ENCODE measurements at regions not wholly inside any gene's neighbourhood (a gene's known extent, or its start where the extent isn't known, plus 50 kb on each side); places are given as distances from the start of the nearest gene placed in this dataset.

DNA sequence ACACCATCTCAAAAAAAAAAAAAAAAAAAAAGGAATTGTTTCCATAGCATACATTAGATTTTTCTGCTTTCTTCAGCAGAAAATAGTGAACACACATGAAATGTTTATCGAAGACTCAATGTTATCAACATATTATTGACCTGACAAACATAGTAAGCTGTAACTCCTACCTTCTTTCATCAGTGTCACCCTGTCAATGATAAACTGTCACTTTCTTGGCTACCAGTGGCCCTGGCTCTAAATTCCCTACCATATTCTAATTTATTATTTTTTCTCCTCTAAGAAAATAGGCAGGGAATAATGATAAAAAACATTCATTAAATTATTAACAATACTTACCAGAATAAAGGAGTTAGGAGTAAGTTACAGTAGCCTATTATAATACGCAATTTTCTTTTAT lies 127.3 kb upstream of the KLHL1 start:
- Mint-ChIP-seq H3K27me3 (ENCODE audit: insufficient read depth) (no peaks in the 10 kb centered on the region), H3K27ac (no peak overlapping the region), H3K4me3 (no peak overlapping the region), H3K9me3 (no peaks in the 10 kb centered on the region), H3K36me3 (ENCODE audit: low read depth) (no peaks in the 10 kb centered on the region), H3K4me1 (no peaks in the 10 kb centered on the region)
- no peaks in the 10 kb centered on the region for H3K27me3 ChIP-seq (ENCODE audit: control insufficient read depth, insufficient read depth, low read length, poor library complexity, severe bottlenecking)
- DNase-seq: no peak
- H3K36me3 ChIP-seq (ENCODE audit: control insufficient read depth, insufficient read depth, low read length): no peaks in the 10 kb centered on the region
- 89 to 92% methylated on average over 1 of the region's 2 CpGs for WGBS, 2 experiments (ENCODE audit: insufficient coverage in 1 of 2, insufficient read length in 1 of 2)
- no peaks in the 10 kb centered on the region for H3K4me1 ChIP-seq (ENCODE audit: control insufficient read depth, insufficient read depth, low read length)
- H3K27ac ChIP-seq (ENCODE audit: low read depth, low read length): no peak overlapping the region
- H3K4me3 ChIP-seq (ENCODE audit: low read length): no peak overlapping the region
- no peak overlapping the region for H3K9ac ChIP-seq (ENCODE audit: extremely low read depth, low read length, poor library complexity, severe bottlenecking)
- no peaks in the 10 kb centered on the region for H3K9me3 ChIP-seq (ENCODE audit: control insufficient read depth, low read length)
- TF ChIP-seq, protein P1, sequence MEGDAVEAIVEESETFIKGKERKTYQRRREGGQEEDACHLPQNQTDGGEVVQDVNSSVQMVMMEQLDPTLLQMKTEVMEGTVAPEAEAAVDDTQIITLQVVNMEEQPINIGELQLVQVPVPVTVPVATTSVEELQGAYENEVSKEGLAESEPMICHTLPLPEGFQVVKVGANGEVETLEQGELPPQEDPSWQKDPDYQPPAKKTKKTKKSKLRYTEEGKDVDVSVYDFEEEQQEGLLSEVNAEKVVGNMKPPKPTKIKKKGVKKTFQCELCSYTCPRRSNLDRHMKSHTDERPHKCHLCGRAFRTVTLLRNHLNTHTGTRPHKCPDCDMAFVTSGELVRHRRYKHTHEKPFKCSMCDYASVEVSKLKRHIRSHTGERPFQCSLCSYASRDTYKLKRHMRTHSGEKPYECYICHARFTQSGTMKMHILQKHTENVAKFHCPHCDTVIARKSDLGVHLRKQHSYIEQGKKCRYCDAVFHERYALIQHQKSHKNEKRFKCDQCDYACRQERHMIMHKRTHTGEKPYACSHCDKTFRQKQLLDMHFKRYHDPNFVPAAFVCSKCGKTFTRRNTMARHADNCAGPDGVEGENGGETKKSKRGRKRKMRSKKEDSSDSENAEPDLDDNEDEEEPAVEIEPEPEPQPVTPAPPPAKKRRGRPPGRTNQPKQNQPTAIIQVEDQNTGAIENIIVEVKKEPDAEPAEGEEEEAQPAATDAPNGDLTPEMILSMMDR (conservative IDR thresholded peaks at IDR 0.05): no peak

DNA sequence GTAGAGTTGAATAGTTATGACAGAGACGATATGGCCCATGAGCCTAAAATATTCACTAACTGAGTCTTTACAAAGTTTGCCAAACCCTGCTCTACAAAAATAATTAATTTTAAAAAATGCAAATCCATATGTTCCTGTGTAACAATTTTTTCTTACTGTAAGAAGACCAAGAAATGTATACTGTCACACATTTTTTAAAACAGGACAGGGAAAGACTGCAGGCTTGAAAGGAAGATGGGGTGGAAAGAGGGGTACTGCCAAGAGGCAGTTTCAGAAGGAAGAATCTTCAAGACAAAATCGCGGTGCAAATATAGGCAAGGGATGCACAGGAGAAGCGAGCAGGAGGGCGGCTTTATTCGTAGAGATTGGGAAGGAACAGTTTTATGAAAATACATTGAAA lies 115.7 kb upstream of the KLHL1 start:
- DNase-seq: no peak
- Histone ChIP-seq H3K9me3 (ENCODE audit: control insufficient read depth, low read length) (no peaks in the 10 kb centered on the region), H3K27me3 (ENCODE audit: control insufficient read depth, insufficient read depth, low read length, poor library complexity, severe bottlenecking) (no peaks in the 10 kb centered on the region), H3K9ac (ENCODE audit: extremely low read depth, low read length, poor library complexity, severe bottlenecking) (no peak overlapping the region), H3K4me3 (ENCODE audit: low read length) (no peak overlapping the region), H3K27ac (ENCODE audit: low read depth, low read length) (no peak overlapping the region), H3K36me3 (ENCODE audit: control insufficient read depth, insufficient read depth, low read length) (no peaks in the 10 kb centered on the region), H3K4me1 (ENCODE audit: control insufficient read depth, insufficient read depth, low read length) (no peaks in the 10 kb centered on the region)
- WGBS, 2 experiments (ENCODE audit: insufficient coverage in 1 of 2, insufficient read length in 1 of 2): 98% methylated on average over 5 to 6 of the region's 6 CpGs
- H3K27me3 Mint-ChIP-seq (ENCODE audit: insufficient read depth): no peaks in the 10 kb centered on the region
- H3K36me3 Mint-ChIP-seq (ENCODE audit: low read depth): no peaks in the 10 kb centered on the region
- no peaks in the 10 kb centered on the region for H3K9me3 Mint-ChIP-seq
- TF ChIP-seq, protein P1 (conservative IDR thresholded peaks at IDR 0.05): no peak
- no peak overlapping the region for H3K4me3 Mint-ChIP-seq
- no peaks in the 10 kb centered on the region for H3K4me1 Mint-ChIP-seq
- no peak overlapping the region for H3K27ac Mint-ChIP-seq

DNA sequence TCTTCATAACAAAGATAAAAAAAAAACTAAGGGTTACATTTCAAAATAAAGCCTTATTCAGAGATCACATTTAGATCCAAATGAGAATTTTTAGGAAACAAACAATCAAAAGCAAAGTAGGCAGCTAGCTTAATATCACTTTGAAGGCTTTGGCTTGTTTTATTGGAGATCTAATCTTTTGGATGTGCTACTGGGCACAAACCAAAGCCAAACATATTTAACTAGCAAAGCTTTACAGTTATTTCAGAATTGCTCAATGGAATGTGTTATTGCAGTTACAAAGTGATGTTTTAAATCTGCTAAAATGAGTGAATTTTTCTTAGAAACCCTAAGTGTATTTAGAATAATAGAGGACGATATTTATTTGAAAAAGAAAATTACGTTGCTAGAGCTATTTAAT lies 114.7 kb upstream of the KLHL1 start:
- Histone ChIP-seq H3K9ac (ENCODE audit: extremely low read depth, low read length, poor library complexity, severe bottlenecking) (no peak overlapping the region), H3K4me3 (ENCODE audit: low read length) (no peak overlapping the region), H3K36me3 (ENCODE audit: control insufficient read depth, insufficient read depth, low read length) (no peaks in the 10 kb centered on the region), H3K9me3 (ENCODE audit: control insufficient read depth, low read length) (no peaks in the 10 kb centered on the region), H3K4me1 (ENCODE audit: control insufficient read depth, insufficient read depth, low read length) (no peaks in the 10 kb centered on the region), H3K27ac (ENCODE audit: low read depth, low read length) (no peak overlapping the region), H3K27me3 (ENCODE audit: control insufficient read depth, insufficient read depth, low read length, poor library complexity, severe bottlenecking) (no peaks in the 10 kb centered on the region)
- no peak overlapping the region for H3K27ac Mint-ChIP-seq
- H3K36me3 Mint-ChIP-seq (ENCODE audit: low read depth): no peaks in the 10 kb centered on the region
- TF ChIP-seq, protein P1 (conservative IDR thresholded peaks at IDR 0.05): no peak
- WGBS, 2 experiments (ENCODE audit: insufficient coverage in 1 of 2, insufficient read length in 1 of 2): 80 to 88% methylated on average over 1 to 2 of the region's 2 CpGs
- H3K4me1 Mint-ChIP-seq: no peaks in the 10 kb centered on the region
- no peak overlapping the region for H3K4me3 Mint-ChIP-seq
- DNase-seq: no peak
- no peaks in the 10 kb centered on the region for H3K9me3 Mint-ChIP-seq
- H3K27me3 Mint-ChIP-seq (ENCODE audit: insufficient read depth): no peaks in the 10 kb centered on the region

Measured in endodermal cell (in vitro differentiated cells).